Panc1 (cell line): ENCODE measurements at regions not wholly inside any gene's neighbourhood (a gene's known extent, or its start where the extent isn't known, plus 50 kb on each side); places are given as distances from the start of the nearest gene placed in this dataset.

ENCODE experiments used
- ATAC-seq: fragments of 200-7000 bp; cut with Tn5 transposase; 2 replicates; pipeline ENCODE4 v1.9.1; 2020; ENCODE audit warnings: mild to moderate bottlenecking, moderate library complexity
- BruUV-seq: library from RNA; stranded (reverse); fragments of 400-500 nt; replicated peaks from 2 replicates; lab custom pipeline; 2021; lab: Mats Ljungman, UMichigan
- CTCF ChIA-PET: fragments of 300-600 bp; sonication (Branson Sonifier 250); formaldehyde crosslinking; loops from one replicate; lab custom pipeline; 2022; ENCODE audit warnings: antibody characterized with exemption; lab: Charles Lee
- POLR2A ChIA-PET: fragments of 300-600 bp; sonication (Branson Sonifier 250); formaldehyde crosslinking; loops from one replicate; lab custom pipeline; 2022; ENCODE audit warnings: antibody characterized with exemption; lab: Charles Lee
- DNase-seq: peaks from one replicate; pipeline ENCODE4 v3.0.0-alpha.2; 2010; ENCODE audit warnings: low read depth, low spot score
- H3K27ac ChIP-seq: 2 replicates; pipeline ENCODE4 v1.5.1; 2011; ENCODE audit warnings: mild to moderate bottlenecking, low read length, inconsistent platforms
- H3K27me3 ChIP-seq: fragments of 200-500 bp; sonication (Bioruptor generic); 2 replicates; pipeline ENCODE4 v1.6.0; 2014; ENCODE audit warnings: low read length, inconsistent platforms; ENCODE audit not compliant: control insufficient read depth, insufficient read depth
- H3K36me3 ChIP-seq: fragments of 200-500 bp; sonication (Bioruptor generic); 2 replicates; pipeline ENCODE4 v1.5.1; 2014; ENCODE audit warnings: inconsistent platforms, mild to moderate bottlenecking, low read length, moderate library complexity; ENCODE audit not compliant: control insufficient read depth, insufficient read depth
- H3K4me1 ChIP-seq: 2 replicates; pipeline ENCODE4 v1.5.1; 2011; ENCODE audit warnings: inconsistent platforms, mild to moderate bottlenecking, low read length, moderate library complexity; ENCODE audit not compliant: control insufficient read depth, insufficient read depth
- H3K4me3 ChIP-seq, 2 experiments: 2 replicates each; pipeline ENCODE4 v1.5.1; 2011 to 2012; ENCODE audit warnings: low read depth in 2 of 2, low read length in 2 of 2, mild to moderate bottlenecking in 2 of 2, inconsistent platforms in 1 of 2, moderate library complexity in 1 of 2
- H3K9me3 ChIP-seq: fragments of 200-500 bp; sonication (Bioruptor generic); 2 replicates; pipeline ENCODE4 v1.5.1; 2014; ENCODE audit warnings: low read depth, mild to moderate bottlenecking, inconsistent platforms, low read length, moderate library complexity; ENCODE audit not compliant: control insufficient read depth, insufficient read depth
- POLR2AphosphoS5 ChIP-seq: IDR thresholded peaks from 2 replicates; pipeline ENCODE4 v1.6.1; 2012; ENCODE audit warnings: mild to moderate bottlenecking, low read depth, low read length, moderate library complexity
- REST ChIP-seq, 2 experiments: IDR thresholded peaks; 2 replicates each; pipeline ENCODE4 v1.6.1; 2011 to 2012; ENCODE audit warnings: low read depth in 2 of 2, control low read depth in 1 of 2, low read length in 1 of 2, mild to moderate bottlenecking in 1 of 2, moderate library complexity in 1 of 2; ENCODE audit not compliant: insufficient read depth in 1 of 2
- SIN3A ChIP-seq: IDR thresholded peaks from 2 replicates; pipeline ENCODE4 v1.6.1; 2012; ENCODE audit warnings: low read depth, mild to moderate bottlenecking, low read length, moderate library complexity, borderline replicate concordance; ENCODE audit not compliant: insufficient read depth
- TCF7L2 ChIP-seq: IDR thresholded peaks from 2 replicates; pipeline ENCODE4 v1.6.1; 2011; ENCODE audit warnings: mild to moderate bottlenecking, low read depth, low read length, inconsistent platforms
- in situ Hi-C: cut with HindIII; loops from 2 replicates; pipeline ENCODE4 v1.10.0; 2016; ENCODE audit warnings: low sequenced_read_pairs, low pct_unique_long_range_greater_than_20kb
- intact Hi-C: fragments of 100-400 bp; cut with micrococcal nuclease; formaldehyde crosslinking; loops from one replicate; pipeline ENCODE4 v1.10.0; 2022; ENCODE audit not compliant: unreplicated experiment
- TF ChIP-seq, protein P1 (sequence below): fragments of 450-650 bp; IDR thresholded peaks from 2 replicates; pipeline ENCODE4 v1.5.1; 2017; ENCODE audit warnings: mild to moderate bottlenecking

DNA sequence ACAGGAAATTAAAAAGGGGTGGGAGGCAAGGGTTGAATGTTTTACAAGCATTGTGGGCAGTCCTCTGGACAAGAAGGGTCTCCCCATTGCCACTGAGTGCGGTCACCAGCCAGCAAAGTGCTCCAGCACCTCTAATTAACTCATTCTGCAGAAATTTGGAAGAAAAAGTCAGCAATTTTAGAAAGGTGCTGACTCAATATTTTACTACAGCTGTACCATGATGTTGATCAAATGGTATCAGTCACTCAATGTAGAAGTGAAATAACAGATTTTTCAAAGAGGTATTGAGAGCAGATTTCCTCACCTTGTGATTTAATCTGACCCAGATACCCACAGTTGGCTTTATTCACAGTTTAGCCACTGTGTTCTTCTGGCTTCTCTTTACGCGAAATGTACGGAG is 96.7 kb downstream of the PMP22 start:
- ChIA-PET CTCF (interaction anchor here (0.6 kb wide), 1 partner anchor 8 kb away, joined by 11 read pairs; no protein-coding TSS in a partner anchor), POLR2A (no interaction called here)
- intact Hi-C loops, result no loop called here
- no peak for DNase-seq
- BruUV-seq, result no TSS peak
- Histone ChIP-seq H3K4me1 (no peaks in the 10 kb centered on the region), H3K4me3 (no peak overlapping the region), H3K27ac (no peak overlapping the region), H3K9me3 (no peaks in the 10 kb centered on the region), H3K27me3 (no peaks in the 10 kb centered on the region; the same call in 1 of the 2 replicates), H3K36me3 (no peaks in the 10 kb centered on the region)
- in situ Hi-C loops, result no loop called here
- TF ChIP-seq, protein P1, sequence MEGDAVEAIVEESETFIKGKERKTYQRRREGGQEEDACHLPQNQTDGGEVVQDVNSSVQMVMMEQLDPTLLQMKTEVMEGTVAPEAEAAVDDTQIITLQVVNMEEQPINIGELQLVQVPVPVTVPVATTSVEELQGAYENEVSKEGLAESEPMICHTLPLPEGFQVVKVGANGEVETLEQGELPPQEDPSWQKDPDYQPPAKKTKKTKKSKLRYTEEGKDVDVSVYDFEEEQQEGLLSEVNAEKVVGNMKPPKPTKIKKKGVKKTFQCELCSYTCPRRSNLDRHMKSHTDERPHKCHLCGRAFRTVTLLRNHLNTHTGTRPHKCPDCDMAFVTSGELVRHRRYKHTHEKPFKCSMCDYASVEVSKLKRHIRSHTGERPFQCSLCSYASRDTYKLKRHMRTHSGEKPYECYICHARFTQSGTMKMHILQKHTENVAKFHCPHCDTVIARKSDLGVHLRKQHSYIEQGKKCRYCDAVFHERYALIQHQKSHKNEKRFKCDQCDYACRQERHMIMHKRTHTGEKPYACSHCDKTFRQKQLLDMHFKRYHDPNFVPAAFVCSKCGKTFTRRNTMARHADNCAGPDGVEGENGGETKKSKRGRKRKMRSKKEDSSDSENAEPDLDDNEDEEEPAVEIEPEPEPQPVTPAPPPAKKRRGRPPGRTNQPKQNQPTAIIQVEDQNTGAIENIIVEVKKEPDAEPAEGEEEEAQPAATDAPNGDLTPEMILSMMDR, result no peak
- TF ChIP-seq REST (IDR thresholded peaks at IDR 0.05; ENCODE audit: insufficient read depth in 1 of 2, low read depth in 2 of 2, low read length in 1 of 2), result no peak
- TF ChIP-seq SIN3A, result no peak
- no peak for TF ChIP-seq POLR2AphosphoS5
- no peak for TF ChIP-seq TCF7L2
- no peak for ATAC-seq

DNA sequence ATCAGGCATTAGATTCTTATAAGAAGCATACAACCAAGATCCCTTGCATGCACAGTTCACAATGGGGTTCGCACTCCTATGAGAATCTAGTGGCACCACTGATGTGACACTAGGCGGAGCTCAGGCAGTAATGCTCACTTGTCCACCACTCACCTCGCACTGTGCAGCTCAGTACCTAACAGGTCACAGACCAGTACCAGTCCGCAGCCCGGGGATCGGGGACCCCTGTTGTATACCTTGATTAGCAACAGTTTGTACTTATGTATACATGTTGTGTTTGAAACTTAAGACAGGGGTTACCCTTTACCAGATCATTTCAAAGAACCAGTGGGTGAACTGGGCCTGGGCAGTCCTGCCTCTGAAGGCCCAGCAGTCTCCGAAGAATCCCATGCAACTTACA is 103.7 kb downstream of the PMP22 start:
- H3K4me1 ChIP-seq, result no peaks in the 10 kb centered on the region
- ATAC-seq, result no peak
- in situ Hi-C loops, result no loop called here
- no peak overlapping the region for H3K4me3 ChIP-seq
- TF ChIP-seq, protein P1, result no peak
- no peak for TF ChIP-seq REST (IDR thresholded peaks at IDR 0.05; ENCODE audit: insufficient read depth in 1 of 2, low read depth in 2 of 2, low read length in 1 of 2)
- TF ChIP-seq TCF7L2, result no peak
- no peak for TF ChIP-seq POLR2AphosphoS5
- TF ChIP-seq SIN3A, result no peak
- BruUV-seq, result no TSS peak
- ChIA-PET POLR2A (no interaction called here), CTCF (no interaction called here)
- H3K27me3 ChIP-seq, result no peaks in the 10 kb centered on the region; the same call in none of the 2 replicates
- intact Hi-C loops, result no loop called here
- no peaks in the 10 kb centered on the region for H3K9me3 ChIP-seq
- no peaks in the 10 kb centered on the region for H3K36me3 ChIP-seq
- H3K27ac ChIP-seq, result no peak overlapping the region
- no peak for DNase-seq
